Cardiac muscle cell (in vitro differentiated cells and primary cell): ENCODE measurements at regions not wholly inside any gene's neighbourhood (a gene's known extent, or its start where the extent isn't known, plus 50 kb on each side); places are given as distances from the start of the nearest gene placed in this dataset.

Source experiments
- DNase-seq, 2 donors: peaks; one replicate each; pipeline versions ENCODE4 v3.0.0 to v3.0.0-alpha.2; 2010 to 2017; ENCODE audit warnings: low read depth in 1 of 2, low spot score in 1 of 2
- H3K27ac ChIP-seq: fragments of 200-600 bp; sonication (generic); 2 replicates; pipeline ENCODE4 v1.5.1; 2016
- H3K27me3 ChIP-seq: fragments of 200-600 bp; sonication (generic); 2 replicates; pipeline ENCODE4 v1.6.0; 2016; ENCODE audit warnings: control low read depth
- H3K36me3 ChIP-seq: fragments of 200-600 bp; sonication (generic); 2 replicates; pipeline ENCODE4 v1.5.1; 2016; ENCODE audit warnings: control low read depth
- H3K4me1 ChIP-seq: fragments of 200-600 bp; sonication (generic); 2 replicates; pipeline ENCODE4 v1.8.1; 2017; ENCODE audit warnings: low read depth, mild to moderate bottlenecking, mixed run types
- H3K4me3 ChIP-seq: fragments of 200-600 bp; sonication (generic); 2 replicates; pipeline ENCODE4 v1.5.1; 2016; ENCODE audit warnings: mild to moderate bottlenecking
- H3K9me3 ChIP-seq: fragments of 200-600 bp; sonication (generic); 2 replicates; pipeline ENCODE4 v1.5.1; 2017; ENCODE audit warnings: low read depth, mild to moderate bottlenecking, control low read depth
- CTCF ChIP-seq: IDR thresholded peaks from 2 replicates; pipeline ENCODE4 v1.5.1; 2012; ENCODE audit warnings: low read depth, mild to moderate bottlenecking, low read length

- Histone ChIP-seq H3K9me3 (no peaks in the 10 kb centered on the region), H3K4me1 (no peaks in the 10 kb centered on the region), H3K36me3 (no peaks in the 10 kb centered on the region), H3K27me3 (no peaks in the 10 kb centered on the region), H3K27ac (no peak overlapping the region), H3K4me3 (no peak overlapping the region)
- no peak for TF ChIP-seq CTCF
- DNase-seq: no peak
Observed at GRCh38 chr4:65071564-65071963, 598.7 kb downstream of the EPHA5 start.

GRCh38 chr4:65069177-65069576 lies 601.1 kb downstream of the EPHA5 start:
- no peaks in the 10 kb centered on the region for H3K36me3 ChIP-seq
- no peak for TF ChIP-seq CTCF
- H3K4me3 ChIP-seq: no peak overlapping the region
- no peak overlapping the region for H3K27ac ChIP-seq
- no peak for DNase-seq
- no peaks in the 10 kb centered on the region for H3K4me1 ChIP-seq
- H3K27me3 ChIP-seq: no peaks in the 10 kb centered on the region
- H3K9me3 ChIP-seq: no peaks in the 10 kb centered on the region

GRCh38 chr4:65066106-65066505 lies 604.2 kb downstream of the EPHA5 start:
- Histone ChIP-seq H3K4me1 (peaks cover 7% of the 10 kb centered on the region), H3K36me3 (no peaks in the 10 kb centered on the region), H3K27ac (no peak overlapping the region), H3K27me3 (no peaks in the 10 kb centered on the region), H3K9me3 (no peaks in the 10 kb centered on the region), H3K4me3 (no peak overlapping the region)
- no peak for DNase-seq
- TF ChIP-seq CTCF: no peak

GRCh38 chr4:65063601-65064000 lies 606.7 kb downstream of the EPHA5 start:
- DNase-seq: no peak
- Histone ChIP-seq H3K9me3 (no peaks in the 10 kb centered on the region), H3K27ac (no peak overlapping the region), H3K27me3 (no peaks in the 10 kb centered on the region), H3K36me3 (no peaks in the 10 kb centered on the region), H3K4me3 (no peak overlapping the region), H3K4me1 (peaks cover 7% of the 10 kb centered on the region)
- TF ChIP-seq CTCF: no peak

- Histone ChIP-seq H3K27me3 (no peaks in the 10 kb centered on the region), H3K27ac (no peak overlapping the region), H3K4me1 (peaks cover 12% of the 10 kb centered on the region)
Observed at GRCh38 chr4:65050786-65051185, 619.5 kb downstream of the EPHA5 start.

More at GRCh38 chr4:65050786-65051185, 619.5 kb downstream of the EPHA5 start:
- no peak for TF ChIP-seq CTCF
- Histone ChIP-seq H3K4me3 (no peak overlapping the region), H3K36me3 (no peaks in the 10 kb centered on the region), H3K9me3 (no peaks in the 10 kb centered on the region)
- DNase-seq: no peak
